Caki2 (cell line): ENCODE measurements at regions not wholly inside any gene's neighbourhood (a gene's known extent, or its start where the extent isn't known, plus 50 kb on each side); places are given as distances from the start of the nearest gene placed in this dataset.

ENCODE experiments used
- DNase-seq: peaks from one replicate; pipeline ENCODE4 v3.0.0-alpha.2; 2015; ENCODE audit warnings: low read depth
- in situ Hi-C: cut with HindIII; loops from 2 replicates; pipeline ENCODE4 v1.10.0; 2016; ENCODE audit warnings: low sequenced_read_pairs, low pct_unique_long_range_greater_than_20kb, mixed read lengths

DNA sequence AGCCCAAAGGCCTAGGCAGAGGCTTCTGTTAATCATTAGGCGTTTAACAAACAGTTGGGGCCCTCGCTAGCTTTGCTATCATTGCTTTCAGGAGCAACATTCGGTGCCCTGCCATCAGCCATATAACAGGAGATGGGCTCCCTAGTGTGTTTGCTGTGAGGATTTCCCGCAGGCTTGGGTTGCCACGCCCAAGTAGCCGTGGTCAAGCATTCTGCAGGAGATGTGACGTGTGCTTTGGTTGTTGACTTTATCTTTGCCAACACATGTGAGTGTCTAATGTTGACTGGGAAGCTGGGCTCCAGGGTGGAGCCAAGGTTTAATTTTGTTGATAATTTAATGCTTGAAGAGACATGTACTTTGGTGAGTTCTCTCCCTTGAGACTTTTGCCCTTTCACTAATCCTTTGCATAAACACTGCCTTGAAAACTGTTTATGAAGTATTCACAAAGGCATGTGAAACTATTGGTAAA is 184.6 kb upstream of the KIT start:
- in situ Hi-C loops: no loop called here
- DNase-seq: peak; percentile 71

DNA sequence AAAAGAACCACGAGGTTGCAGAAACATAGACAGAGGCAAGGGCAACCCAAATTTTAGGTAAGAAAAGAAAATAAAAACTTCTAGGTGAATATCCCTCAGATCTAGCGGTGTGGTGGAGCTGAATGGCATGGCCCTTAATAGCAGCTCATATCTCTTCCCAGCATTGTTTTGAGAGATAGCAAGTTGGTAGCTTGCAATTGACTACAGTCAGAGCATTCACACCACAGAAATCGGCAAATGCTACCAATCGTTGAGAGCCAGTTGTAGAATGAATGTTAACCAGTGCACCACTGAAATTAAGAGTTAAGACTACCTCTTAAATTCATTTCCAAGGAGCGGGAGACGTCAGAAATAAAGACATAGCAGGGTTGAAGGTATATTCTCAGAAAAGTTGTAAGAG is 184.0 kb upstream of the KIT start:
- in situ Hi-C loops: no loop called here
- no peak for DNase-seq

DNA sequence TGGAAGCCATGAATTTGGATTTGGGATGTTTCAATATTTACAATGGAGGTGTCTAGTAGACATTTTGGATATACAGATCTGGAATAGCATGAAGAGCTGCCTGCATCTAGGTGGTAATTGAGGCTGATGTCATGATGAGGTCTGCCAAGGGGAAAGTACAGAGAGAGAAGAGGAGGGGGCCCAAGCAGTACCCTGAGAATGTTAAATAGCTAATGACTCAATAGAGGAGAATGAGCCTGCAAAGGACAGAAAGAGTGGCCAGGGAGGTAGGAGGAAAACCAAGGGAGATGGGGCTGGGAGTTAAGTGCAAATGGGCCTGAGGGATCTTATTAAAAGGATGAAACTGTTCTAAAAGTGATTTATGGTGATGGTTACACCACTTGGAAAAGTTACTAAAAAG is 182.2 kb upstream of the KIT start:
- peak; percentile 10 for DNase-seq
- in situ Hi-C loops: no loop called here

DNA sequence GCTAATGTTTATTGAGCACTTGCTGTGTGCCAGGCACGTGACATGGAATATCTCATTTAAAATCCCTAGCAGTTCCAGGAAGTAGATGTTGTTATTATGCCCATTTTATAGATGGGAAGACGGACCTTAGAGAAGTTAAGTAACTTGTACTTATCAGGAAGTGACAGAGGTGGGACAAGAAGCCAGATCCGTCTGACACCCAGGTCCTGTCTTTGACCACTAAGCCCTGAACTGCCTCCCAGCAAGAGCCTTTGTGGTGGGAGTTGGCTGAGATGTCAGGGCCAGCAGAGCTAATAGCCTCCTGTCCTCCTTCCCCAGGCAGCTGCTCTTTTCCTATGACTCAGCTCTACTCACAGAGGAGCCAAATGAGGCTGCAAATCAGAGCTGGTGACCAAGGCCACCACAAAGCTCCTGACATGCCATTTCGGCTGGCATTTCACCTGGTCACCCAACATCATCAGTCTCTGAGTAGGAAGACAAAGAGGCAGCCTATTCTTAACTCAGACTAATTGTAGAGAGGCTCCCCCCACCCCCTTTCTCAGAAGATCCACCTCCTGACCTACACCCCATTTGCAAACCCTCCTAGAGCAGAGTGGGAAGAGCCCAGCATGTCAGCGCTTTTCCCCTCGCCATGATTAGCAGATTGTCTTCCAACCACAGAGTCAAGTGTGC is 175.1 kb upstream of the KIT start:
- DNase-seq: peak; percentile 47
- in situ Hi-C loops: no loop called here

DNA sequence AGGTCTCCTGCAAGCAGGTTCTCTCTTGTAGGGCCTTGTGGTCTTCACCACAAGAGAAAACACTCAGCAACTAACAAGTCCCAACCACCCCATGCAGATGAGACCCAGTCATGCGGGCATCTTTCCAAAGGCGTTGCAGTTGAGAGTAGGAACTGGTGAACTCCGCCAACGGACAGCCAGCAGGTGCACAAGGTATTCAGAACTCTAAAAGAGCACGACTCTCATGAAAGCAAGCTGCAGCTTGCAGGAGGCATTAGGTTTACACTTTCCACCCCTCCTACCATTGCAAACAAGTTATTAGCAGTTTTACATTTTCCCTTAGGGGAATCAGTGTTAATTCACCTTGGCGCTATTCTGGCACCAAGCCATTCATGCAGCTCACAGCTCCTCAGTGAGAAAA is 173.4 kb upstream of the KIT start:
- DNase-seq: no peak
- in situ Hi-C loops: no loop called here

DNA sequence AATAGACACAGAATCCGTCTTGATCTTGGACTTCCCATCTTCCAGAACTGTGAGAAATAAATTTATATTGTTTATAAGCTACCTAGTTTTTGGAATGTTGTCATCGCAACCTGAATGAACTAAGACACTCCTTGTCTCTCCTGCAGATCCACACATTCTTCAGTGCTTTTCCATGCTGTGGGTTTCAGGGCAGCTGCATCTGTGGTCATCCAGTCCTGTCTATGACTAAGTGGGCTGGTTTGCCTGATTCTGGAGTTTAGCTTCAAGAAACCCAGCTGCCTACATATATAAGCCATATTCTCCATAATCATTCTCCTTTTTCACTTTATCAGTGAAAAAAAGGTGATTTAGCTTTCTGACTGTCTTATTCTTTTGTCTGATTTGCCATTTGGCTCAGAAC is 170.3 kb upstream of the KIT start:
- no peak for DNase-seq
- in situ Hi-C loops: no loop called here

DNA sequence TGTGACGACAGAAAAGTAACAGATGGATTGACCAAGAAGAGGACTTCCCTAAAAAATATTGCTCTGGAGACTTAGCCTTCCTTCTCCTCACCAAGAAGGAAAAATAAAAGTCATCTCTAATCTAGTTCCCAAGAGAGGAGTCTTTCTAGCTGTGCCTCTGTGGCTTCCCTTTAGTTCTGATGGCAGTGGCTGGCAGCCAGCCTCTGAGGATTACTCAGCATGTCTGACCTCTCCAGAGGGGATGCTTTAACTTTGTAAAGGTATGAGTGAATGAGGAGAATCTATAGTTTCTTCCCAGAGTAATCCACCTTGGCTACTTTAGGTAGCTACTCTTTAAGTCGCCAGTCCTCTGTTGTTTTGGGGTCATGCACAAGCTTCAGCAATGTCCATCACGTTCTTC is 163.9 kb upstream of the KIT start:
- DNase-seq: no peak
- in situ Hi-C loops: no loop called here

DNA sequence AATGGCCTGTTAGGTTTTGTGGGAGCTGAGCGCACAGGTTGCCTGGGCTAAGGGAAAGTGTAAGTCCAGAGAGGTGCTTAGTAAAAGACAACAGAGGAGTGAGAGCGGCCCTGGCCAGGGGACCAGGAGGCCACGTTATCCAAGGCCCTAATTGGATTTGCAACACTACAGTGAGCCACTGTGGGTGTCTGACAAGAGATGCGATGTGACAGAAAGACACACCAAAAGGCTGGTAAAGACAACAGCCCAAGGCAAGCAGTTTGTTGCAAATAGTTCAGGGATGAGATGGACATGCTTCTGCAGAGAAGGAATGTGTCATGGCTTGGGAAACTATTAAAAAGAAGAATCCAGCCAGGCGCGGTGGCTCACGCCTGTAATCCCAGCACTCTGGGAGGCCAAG is 162.7 kb upstream of the KIT start:
- in situ Hi-C loops: no loop called here
- peak; percentile 64 for DNase-seq

DNA sequence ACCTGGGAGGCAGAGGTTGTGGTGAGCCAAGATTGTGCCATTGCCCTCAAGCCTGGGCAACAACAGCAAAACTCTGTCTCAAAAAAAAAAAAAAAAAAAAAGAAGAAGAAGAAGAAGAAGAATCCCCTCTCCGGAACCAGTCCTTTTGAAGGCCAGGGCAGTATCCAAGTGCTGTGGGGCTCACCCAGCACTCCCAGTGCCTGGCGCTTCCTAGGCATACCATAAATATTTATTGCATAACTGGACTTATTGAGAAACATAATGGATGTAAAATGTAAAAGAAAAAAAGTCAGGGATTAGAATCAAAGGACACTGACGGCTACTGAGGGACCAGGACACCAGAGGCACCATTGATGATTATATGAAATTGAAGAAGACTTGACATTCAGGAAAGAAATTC is 162.1 kb upstream of the KIT start:
- in situ Hi-C loops: no loop called here
- no peak for DNase-seq

DNA sequence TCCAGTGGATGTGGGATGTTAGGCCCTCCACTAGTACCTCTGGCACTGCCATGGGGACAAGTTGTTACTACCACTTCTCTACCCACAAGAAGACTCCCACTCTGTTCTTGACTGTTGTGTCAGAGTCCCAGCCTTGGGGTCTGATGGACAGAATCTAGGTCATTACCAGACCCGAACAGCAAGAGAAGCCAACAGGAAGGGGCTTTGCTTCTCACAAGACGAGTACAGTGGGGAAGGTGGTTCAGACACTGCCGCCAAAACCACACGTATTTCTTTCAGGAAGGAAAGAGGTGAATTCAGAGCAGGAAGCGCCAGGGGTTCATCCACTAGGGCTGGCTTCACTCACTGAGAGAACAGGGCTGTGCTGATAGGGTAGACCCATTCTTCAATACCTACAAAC is 161.3 kb upstream of the KIT start:
- in situ Hi-C loops: no loop called here
- no peak for DNase-seq

DNA sequence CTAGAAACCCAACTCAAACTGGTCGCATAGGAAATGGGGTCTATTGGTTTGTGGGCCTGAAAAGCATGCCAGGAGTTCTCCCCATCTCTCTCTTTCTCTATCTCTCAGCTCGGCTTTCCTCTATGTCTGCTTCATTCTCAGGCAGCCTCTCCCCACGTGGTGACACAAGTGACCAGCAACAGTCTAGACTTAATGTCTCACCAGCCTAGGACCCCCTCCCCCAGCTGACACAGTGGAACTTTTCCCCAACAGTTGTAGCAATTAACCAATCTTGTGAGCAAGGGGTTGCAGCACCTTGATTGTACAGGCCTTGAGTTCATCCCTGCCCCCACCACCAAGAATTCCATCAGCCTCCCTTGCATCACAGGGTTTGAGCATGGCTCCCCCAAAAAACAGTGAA is 159.8 kb upstream of the KIT start:
- DNase-seq: peak; percentile 41
- in situ Hi-C loops: no loop called here

DNA sequence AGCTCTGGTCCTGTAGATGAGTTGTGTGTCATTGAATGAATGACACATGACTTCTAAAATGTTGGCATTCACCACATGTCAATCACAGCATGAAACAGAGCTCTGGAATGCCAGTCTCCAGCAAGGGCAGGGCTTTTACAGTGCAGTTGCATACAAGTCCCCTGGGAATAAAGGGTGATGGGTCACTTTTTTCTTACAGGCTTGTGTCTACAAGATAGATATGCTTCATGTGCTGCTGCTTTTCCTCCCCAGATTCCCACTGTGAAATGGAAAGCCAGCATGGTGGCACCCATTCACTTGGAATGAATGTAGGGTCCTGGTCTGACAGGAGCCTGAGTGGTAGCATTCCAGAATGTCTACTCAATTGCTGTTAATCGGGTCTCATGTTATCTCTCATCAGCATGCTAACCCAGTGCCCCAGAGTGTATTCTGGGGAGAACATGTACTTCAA is 159.1 kb upstream of the KIT start:
- DNase-seq: peak; percentile 96
- in situ Hi-C loops: no loop called here

DNA sequence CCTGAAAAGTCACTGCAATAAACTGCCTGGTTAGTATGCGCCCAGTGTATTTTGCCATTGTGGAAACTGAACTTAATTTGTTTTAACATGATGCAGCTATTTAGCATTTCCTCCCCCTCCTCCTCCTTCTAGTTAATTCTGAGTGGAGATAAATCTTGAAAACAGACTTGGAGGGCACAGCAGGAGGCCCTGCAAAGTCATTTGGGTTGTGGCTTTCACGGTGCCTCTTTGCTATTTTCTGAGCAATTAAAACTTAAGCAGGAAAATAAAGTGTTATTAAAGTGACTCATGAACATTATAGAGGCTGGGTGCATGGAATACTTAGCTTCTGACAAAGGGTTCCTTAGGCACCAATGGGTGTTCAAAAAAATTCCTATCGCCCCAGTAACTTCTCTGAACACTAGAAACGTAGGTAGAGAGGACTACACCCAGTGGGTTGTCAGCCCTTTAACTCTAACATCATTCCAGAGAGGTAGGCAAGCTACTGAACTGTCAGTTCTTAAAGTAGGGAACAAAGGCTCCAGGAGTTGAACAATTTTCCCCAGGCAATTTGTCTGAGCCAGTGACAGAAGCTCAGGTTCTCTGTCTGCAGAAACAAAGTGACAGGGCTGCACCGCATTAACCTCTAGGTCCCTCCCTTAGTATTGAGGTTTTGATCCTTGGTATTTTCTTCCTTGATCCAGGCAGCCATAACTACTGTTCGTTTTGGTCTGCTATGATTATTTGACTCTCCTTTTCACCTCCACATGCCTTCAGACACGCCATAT is 158.3 kb upstream of the KIT start:
- peak; percentile 94 for DNase-seq
- in situ Hi-C loops: no loop called here

DNA sequence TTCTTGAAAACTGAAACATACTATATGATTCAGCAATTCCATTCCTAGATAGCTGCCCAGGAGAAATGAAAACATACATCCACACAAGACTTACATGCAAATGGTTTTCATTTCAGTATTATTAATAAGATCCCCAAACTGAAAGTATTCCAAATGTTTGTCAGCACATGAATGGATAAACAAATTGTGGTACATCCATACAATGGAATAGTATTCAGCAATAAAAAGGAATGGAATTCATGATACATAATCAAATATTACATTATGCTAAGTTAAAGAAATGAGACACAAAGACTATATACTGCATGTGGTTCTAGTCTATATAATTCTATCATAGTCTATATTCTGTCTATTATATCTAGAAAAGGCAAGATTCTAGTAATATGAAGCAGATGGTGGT is 152.4 kb upstream of the KIT start:
- in situ Hi-C loops: no loop called here
- no peak for DNase-seq

DNA sequence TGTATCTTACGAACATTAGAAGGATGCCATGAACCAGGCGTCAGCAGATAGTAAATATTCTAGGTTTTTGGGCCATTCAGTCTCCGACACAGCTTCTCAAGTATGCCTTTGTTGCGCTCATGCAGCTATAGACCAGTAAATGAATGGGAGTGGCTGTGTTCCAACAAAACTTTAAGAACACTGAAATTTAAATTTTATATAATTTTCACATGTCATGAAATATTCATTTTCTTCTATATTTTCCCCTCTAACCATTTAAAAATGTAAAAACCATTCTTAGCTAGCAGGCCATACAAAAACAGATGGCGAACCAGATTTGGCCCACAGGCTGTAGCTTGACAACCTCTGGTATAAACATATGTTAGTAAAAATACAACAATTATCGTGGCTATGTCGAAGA is 151.8 kb upstream of the KIT start:
- no peak for DNase-seq
- in situ Hi-C loops: no loop called here

DNA sequence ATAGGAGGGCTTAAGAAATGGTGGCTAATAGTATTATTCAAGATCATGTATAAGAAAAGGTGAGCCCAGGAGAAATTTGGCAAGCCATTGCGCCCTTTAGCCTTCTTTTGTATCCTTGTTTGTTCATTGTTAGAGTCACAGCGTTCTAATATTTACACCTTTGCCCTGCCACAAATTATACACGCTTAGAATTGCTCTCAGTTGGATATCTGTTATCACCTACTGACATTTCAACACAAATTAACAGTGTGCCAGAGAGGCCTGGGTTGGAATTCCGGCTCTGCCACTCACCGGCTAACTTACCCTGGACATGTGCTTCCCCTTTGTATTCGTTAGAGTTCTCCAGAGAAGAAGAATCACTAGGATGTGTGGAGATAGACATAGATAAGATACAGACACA is 148.7 kb upstream of the KIT start:
- in situ Hi-C loops: no loop called here
- no peak for DNase-seq

DNA sequence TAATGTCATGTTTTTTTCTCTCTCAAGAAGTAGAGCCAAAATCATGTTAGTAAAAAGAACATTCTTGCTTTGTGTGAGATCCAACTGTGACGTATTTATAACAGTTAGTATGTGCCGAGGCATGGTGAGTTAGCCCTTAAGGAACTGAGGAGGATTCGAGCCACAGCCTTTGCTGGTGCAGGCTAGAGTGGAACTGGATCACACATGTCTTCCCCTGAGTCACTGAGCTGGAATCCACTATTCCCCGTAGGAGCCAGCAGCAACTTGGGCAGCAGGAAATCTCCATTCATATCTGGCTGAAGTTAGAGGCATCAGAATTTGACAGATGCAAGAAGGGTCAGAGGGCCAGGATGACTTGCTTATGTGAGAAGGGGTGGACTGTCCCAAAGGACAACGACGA is 144.6 kb upstream of the KIT start:
- in situ Hi-C loops: no loop called here

DNA sequence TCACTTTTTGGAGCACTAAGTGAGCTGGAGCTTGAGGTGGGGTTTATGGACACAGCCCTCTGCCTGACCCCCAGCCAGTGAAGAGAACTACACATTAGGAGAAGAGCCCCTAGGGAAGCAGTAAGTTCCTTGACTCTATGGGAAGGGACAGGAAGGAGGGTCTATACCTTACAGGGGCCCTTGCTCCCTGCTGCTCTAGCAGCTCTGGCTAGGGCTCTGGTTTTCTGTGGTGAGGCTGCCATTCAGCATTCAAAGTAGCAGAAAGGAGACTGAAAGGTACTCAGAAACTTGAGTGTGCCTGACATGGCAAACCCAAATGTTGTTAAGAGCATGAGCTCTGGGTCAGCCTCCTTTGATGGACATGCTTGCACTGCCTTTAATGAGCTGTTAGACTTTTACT is 144.0 kb upstream of the KIT start:
- DNase-seq: no peak
- in situ Hi-C loops: no loop called here

More for the DNA sequence above, 144.6 kb upstream of the KIT start:
- peak; percentile 10 for DNase-seq

DNA sequence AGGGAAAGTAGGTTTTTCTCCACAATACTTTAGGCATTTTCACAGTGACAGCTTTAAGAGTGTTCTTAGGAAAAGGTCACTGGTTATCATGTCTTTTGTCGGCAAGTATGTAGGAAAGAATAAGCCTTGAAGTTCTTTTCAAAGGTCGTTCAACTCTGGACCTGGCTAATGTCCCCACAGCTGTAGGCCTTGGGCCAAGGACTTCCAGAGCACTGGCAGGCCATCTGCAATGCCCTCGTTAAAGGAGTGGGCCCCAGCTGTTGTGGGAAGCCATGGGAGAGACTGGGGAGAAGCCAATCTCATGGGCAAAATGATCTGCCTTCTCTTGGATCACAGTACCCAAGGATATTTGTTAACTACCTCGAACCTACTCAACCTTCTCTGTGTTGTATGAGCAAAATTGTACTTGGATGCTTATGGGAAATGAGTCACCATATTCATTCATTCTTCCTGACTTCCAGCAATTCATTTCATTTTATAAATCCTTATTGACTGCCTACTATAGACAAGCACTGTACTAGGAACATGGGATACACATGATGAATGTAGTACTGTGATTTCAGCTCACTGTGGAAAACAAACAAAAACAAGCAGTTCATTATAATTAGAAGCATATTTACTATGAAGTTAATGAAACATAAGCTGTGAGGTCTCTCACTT is 141.1 kb upstream of the KIT start:
- no peak for DNase-seq

More for the DNA sequence above, 141.1 kb upstream of the KIT start:
- in situ Hi-C loops: no loop called here
